Thyroid gland (tissue), 4 donors: ENCODE measurements at regions not wholly inside any gene's neighbourhood (a gene's known extent, or its start where the extent isn't known, plus 50 kb on each side); places are given as distances from the start of the nearest gene placed in this dataset.

ENCODE experiments used
- POLR2A ChIP-seq, 2 donors: fragments of 450-650 bp; IDR thresholded peaks; one replicate each; pipeline ENCODE4 v1.6.1; 2017; ENCODE audit warnings: antibody characterized with exemption in 2 of 2, mild to moderate bottlenecking in 2 of 2, moderate library complexity in 1 of 2
- TF ChIP-seq, protein P1 (sequence below), 6 experiments: fragments of 200-600 bp in 3 of 6; fragments of 450-650 bp in 3 of 6; sonication (generic) in 3 of 6; IDR thresholded peaks; one replicate each; pipeline ENCODE4 v1.5.1; 2016 to 2019; ENCODE audit warnings: antibody characterized with exemption in 6 of 6, mild to moderate bottlenecking in 2 of 6, inconsistent platforms in 1 of 6, moderate library complexity in 1 of 6

DNA sequence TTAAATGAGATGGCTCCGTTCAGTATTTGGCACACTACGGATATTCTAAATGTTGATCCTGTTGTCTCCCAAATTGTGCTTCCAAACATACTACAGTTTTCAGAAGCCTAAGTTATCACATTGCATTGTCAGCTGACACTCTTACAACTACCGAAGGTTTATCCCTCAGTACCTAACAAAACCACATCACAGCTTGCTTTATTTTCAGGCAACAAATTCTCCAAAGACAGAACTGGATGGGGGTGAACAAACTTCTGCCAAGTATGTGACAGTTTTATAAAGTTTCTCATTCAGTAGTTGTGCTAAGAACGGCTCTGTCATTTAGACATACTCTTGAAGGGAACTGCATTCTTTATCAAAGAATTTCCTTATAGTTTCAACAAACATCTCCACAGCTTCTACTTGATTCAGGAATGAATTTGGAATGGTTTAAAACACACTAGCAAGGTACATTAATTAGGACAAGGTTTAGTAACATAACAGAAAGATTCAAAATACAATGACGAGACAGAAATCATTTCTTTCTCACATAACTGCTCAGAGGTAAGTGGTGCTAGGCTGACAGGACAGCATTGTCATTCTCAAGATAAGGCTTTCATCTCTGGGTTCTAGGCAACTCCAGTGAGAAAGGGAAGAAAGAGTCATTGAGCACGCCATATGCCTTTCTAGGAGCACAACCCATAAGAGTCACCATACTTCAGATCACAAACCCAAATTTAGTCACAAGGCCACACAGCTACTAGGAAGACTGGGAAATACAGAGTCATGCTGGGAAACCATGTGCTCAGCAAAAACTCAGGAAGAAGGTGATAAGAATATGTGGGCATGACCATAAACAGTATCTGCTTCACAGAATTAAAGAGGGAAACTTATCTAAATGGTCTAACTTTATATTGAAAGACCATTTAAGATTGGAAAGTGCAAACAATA is 100.7 kb downstream of the DUSP6 start:
- TF ChIP-seq POLR2A (IDR thresholded peaks at IDR 0.05) = no peak
- TF ChIP-seq, protein P1, sequence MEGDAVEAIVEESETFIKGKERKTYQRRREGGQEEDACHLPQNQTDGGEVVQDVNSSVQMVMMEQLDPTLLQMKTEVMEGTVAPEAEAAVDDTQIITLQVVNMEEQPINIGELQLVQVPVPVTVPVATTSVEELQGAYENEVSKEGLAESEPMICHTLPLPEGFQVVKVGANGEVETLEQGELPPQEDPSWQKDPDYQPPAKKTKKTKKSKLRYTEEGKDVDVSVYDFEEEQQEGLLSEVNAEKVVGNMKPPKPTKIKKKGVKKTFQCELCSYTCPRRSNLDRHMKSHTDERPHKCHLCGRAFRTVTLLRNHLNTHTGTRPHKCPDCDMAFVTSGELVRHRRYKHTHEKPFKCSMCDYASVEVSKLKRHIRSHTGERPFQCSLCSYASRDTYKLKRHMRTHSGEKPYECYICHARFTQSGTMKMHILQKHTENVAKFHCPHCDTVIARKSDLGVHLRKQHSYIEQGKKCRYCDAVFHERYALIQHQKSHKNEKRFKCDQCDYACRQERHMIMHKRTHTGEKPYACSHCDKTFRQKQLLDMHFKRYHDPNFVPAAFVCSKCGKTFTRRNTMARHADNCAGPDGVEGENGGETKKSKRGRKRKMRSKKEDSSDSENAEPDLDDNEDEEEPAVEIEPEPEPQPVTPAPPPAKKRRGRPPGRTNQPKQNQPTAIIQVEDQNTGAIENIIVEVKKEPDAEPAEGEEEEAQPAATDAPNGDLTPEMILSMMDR (IDR thresholded peaks at IDR 0.05) = no peak
